Panc1 (cell line): ENCODE measurements at regions not wholly inside any gene's neighbourhood (a gene's known extent, or its start where the extent isn't known, plus 50 kb on each side); places are given as distances from the start of the nearest gene placed in this dataset.

Source experiments
- ATAC-seq: fragments of 200-7000 bp; cut with Tn5 transposase; 2 replicates; pipeline ENCODE4 v1.9.1; 2020; ENCODE audit warnings: mild to moderate bottlenecking, moderate library complexity
- BruUV-seq: library from RNA; stranded (reverse); fragments of 400-500 nt; replicated peaks from 2 replicates; lab custom pipeline; 2021; lab: Mats Ljungman, UMichigan
- CTCF ChIA-PET: fragments of 300-600 bp; sonication (Branson Sonifier 250); formaldehyde crosslinking; loops from one replicate; lab custom pipeline; 2022; ENCODE audit warnings: antibody characterized with exemption; lab: Charles Lee
- POLR2A ChIA-PET: fragments of 300-600 bp; sonication (Branson Sonifier 250); formaldehyde crosslinking; loops from one replicate; lab custom pipeline; 2022; ENCODE audit warnings: antibody characterized with exemption; lab: Charles Lee
- DNase-seq: peaks from one replicate; pipeline ENCODE4 v3.0.0-alpha.2; 2010; ENCODE audit warnings: low read depth, low spot score
- H3K27ac ChIP-seq: 2 replicates; pipeline ENCODE4 v1.5.1; 2011; ENCODE audit warnings: mild to moderate bottlenecking, low read length, inconsistent platforms
- H3K27me3 ChIP-seq: fragments of 200-500 bp; sonication (Bioruptor generic); 2 replicates; pipeline ENCODE4 v1.6.0; 2014; ENCODE audit warnings: low read length, inconsistent platforms; ENCODE audit not compliant: control insufficient read depth, insufficient read depth
- H3K36me3 ChIP-seq: fragments of 200-500 bp; sonication (Bioruptor generic); 2 replicates; pipeline ENCODE4 v1.5.1; 2014; ENCODE audit warnings: inconsistent platforms, mild to moderate bottlenecking, low read length, moderate library complexity; ENCODE audit not compliant: control insufficient read depth, insufficient read depth
- H3K4me1 ChIP-seq: 2 replicates; pipeline ENCODE4 v1.5.1; 2011; ENCODE audit warnings: inconsistent platforms, mild to moderate bottlenecking, low read length, moderate library complexity; ENCODE audit not compliant: control insufficient read depth, insufficient read depth
- H3K4me3 ChIP-seq, 2 experiments: 2 replicates each; pipeline ENCODE4 v1.5.1; 2011 to 2012; ENCODE audit warnings: low read depth in 2 of 2, low read length in 2 of 2, mild to moderate bottlenecking in 2 of 2, inconsistent platforms in 1 of 2, moderate library complexity in 1 of 2
- H3K9me3 ChIP-seq: fragments of 200-500 bp; sonication (Bioruptor generic); 2 replicates; pipeline ENCODE4 v1.5.1; 2014; ENCODE audit warnings: low read depth, mild to moderate bottlenecking, inconsistent platforms, low read length, moderate library complexity; ENCODE audit not compliant: control insufficient read depth, insufficient read depth
- CTCF ChIP-seq: fragments of 450-650 bp; IDR thresholded peaks from 2 replicates; pipeline ENCODE4 v1.5.1; 2017; ENCODE audit warnings: mild to moderate bottlenecking
- POLR2AphosphoS5 ChIP-seq: IDR thresholded peaks from 2 replicates; pipeline ENCODE4 v1.6.1; 2012; ENCODE audit warnings: mild to moderate bottlenecking, low read depth, low read length, moderate library complexity
- REST ChIP-seq, 2 experiments: IDR thresholded peaks; 2 replicates each; pipeline ENCODE4 v1.6.1; 2011 to 2012; ENCODE audit warnings: low read depth in 2 of 2, control low read depth in 1 of 2, low read length in 1 of 2, mild to moderate bottlenecking in 1 of 2, moderate library complexity in 1 of 2; ENCODE audit not compliant: insufficient read depth in 1 of 2
- SIN3A ChIP-seq: IDR thresholded peaks from 2 replicates; pipeline ENCODE4 v1.6.1; 2012; ENCODE audit warnings: low read depth, mild to moderate bottlenecking, low read length, moderate library complexity, borderline replicate concordance; ENCODE audit not compliant: insufficient read depth
- TCF7L2 ChIP-seq: IDR thresholded peaks from 2 replicates; pipeline ENCODE4 v1.6.1; 2011; ENCODE audit warnings: mild to moderate bottlenecking, low read depth, low read length, inconsistent platforms
- in situ Hi-C: cut with HindIII; loops from 2 replicates; pipeline ENCODE4 v1.10.0; 2016; ENCODE audit warnings: low sequenced_read_pairs, low pct_unique_long_range_greater_than_20kb
- intact Hi-C: fragments of 100-400 bp; cut with micrococcal nuclease; formaldehyde crosslinking; loops from one replicate; pipeline ENCODE4 v1.10.0; 2022; ENCODE audit not compliant: unreplicated experiment

- no peaks in the 10 kb centered on the region for H3K36me3 ChIP-seq
- BruUV-seq: no TSS peak
- no peak for ATAC-seq
- CTCF ChIA-PET: no interaction called here
- no peak for DNase-seq
- intact Hi-C loops (loop anchor here (10.0 kb wide), 1 partner anchor 163 kb away; no protein-coding TSS in a partner anchor), in situ Hi-C loops (no loop called here)
- no peaks in the 10 kb centered on the region for H3K9me3 ChIP-seq
- H3K27me3 ChIP-seq: no peaks in the 10 kb centered on the region
- no peak overlapping the region; the same call in 1 of the 2 replicates for H3K27ac ChIP-seq
- POLR2A ChIA-PET: no interaction called here
- no peak for TF ChIP-seq SIN3A
- no peak for TF ChIP-seq TCF7L2
- TF ChIP-seq CTCF: no peak
- no peak for TF ChIP-seq POLR2AphosphoS5
- no peak for TF ChIP-seq REST (IDR thresholded peaks at IDR 0.05; ENCODE audit: insufficient read depth in 1 of 2, low read depth in 2 of 2, low read length in 1 of 2)
- peaks cover 5% of the 10 kb centered on the region; the same call in 1 of the 2 replicates for H3K4me1 ChIP-seq
- no peak overlapping the region for H3K4me3 ChIP-seq
These were observed 73.7 kb downstream of the FOXB1 start for GRCh38 chr15:60077581-60078359.

GRCh38 chr15:60079210-60079609 is 75.1 kb downstream of the FOXB1 start:
- Histone ChIP-seq H3K36me3 (no peaks in the 10 kb centered on the region), H3K4me1 (peaks cover 3% of the 10 kb centered on the region; the same call in 1 of the 2 replicates), H3K27me3 (no peaks in the 10 kb centered on the region), H3K9me3 (no peaks in the 10 kb centered on the region), H3K4me3 (no peak overlapping the region), H3K27ac (no peak overlapping the region)
- no TSS peak for BruUV-seq
- DNase-seq (no peak), ATAC-seq (peak; percentile 87; the same call in 1 of the 2 replicates)
- ChIA-PET POLR2A (no interaction called here), CTCF (interaction anchor here (0.6 to 1.3 kb wide), 3 partner anchors 35 to 161 kb away, joined by 3 to 9 read pairs (median 3); no protein-coding TSS in a partner anchor)
- in situ Hi-C loops: no loop called here
- TF ChIP-seq SIN3A (no peak), CTCF (peak; percentile 61)
- intact Hi-C loops: loop anchor here (10.0 kb wide), 1 partner anchor 164 kb away; no protein-coding TSS in a partner anchor
